ENCODE measurements at regions not wholly inside any gene's neighbourhood (a gene's known extent, or its start where the extent isn't known, plus 50 kb on each side); places are given as distances from the start of the nearest gene placed in this dataset.

DNA sequence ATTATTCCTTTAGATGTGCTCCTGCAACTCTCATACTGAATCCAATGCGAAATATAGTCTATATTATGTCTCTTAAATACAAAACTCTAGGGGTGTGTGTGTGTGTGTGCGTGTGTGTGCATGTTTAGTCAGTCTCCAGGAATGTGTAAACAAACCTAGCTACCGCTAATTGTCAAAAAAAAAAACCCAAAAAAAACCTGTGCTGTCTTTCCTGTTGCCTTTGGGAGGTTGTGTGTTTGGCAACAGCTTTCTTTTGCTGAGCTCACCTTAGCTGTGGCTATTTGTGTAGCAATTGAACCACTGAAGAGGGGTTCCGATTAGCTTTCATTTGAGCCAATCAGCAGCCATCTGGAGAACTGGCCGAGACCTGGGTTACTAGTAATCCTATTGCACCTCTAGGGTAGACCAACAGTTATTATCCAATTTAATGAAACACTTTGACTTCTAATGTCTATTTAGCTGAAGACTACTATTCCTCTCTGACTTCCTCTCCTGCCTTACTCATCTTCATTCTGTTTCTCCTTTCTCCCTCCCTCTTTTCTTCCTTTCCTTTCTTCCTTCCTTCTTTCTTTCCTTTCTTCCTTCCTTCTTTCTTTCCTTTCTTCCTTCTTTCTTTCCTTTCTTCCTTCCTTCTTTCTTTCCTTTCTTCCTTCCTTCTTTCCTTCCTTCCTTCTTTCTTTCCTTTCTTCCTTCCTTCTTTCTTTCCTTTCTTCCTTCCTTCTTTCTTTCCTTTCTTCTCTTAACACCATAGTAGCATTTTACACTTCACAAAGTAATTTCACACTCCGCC lies 471.1 kb downstream of the GBA3 start:
- H3K27me3 ChIP-seq, result no peaks in the 10 kb centered on the region
- DNase-seq, result no peak
- 43% methylated on average over 6 of the region's 6 CpGs for WGBS (ENCODE audit: insufficient coverage, low coverage, low lambda C conversion rate, missing lambda C conversion rate)
- no peaks in the 10 kb centered on the region for H3K9me3 ChIP-seq
- H3K4me1 ChIP-seq, result no peaks in the 10 kb centered on the region
- no peak for TF ChIP-seq POLR2A (IDR thresholded peaks at IDR 0.05)
- TF ChIP-seq, protein P1, sequence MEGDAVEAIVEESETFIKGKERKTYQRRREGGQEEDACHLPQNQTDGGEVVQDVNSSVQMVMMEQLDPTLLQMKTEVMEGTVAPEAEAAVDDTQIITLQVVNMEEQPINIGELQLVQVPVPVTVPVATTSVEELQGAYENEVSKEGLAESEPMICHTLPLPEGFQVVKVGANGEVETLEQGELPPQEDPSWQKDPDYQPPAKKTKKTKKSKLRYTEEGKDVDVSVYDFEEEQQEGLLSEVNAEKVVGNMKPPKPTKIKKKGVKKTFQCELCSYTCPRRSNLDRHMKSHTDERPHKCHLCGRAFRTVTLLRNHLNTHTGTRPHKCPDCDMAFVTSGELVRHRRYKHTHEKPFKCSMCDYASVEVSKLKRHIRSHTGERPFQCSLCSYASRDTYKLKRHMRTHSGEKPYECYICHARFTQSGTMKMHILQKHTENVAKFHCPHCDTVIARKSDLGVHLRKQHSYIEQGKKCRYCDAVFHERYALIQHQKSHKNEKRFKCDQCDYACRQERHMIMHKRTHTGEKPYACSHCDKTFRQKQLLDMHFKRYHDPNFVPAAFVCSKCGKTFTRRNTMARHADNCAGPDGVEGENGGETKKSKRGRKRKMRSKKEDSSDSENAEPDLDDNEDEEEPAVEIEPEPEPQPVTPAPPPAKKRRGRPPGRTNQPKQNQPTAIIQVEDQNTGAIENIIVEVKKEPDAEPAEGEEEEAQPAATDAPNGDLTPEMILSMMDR (IDR thresholded peaks at IDR 0.05), result no peak
- no peak overlapping the region for H3K27ac ChIP-seq
- no peaks in the 10 kb centered on the region for H3K36me3 ChIP-seq
- no peak overlapping the region for H3K4me3 ChIP-seq
- intact Hi-C loops (cut with DNase I), result no loop called here
- ATAC-seq, result peak in 1 of 4 donors; percentile 88

DNA sequence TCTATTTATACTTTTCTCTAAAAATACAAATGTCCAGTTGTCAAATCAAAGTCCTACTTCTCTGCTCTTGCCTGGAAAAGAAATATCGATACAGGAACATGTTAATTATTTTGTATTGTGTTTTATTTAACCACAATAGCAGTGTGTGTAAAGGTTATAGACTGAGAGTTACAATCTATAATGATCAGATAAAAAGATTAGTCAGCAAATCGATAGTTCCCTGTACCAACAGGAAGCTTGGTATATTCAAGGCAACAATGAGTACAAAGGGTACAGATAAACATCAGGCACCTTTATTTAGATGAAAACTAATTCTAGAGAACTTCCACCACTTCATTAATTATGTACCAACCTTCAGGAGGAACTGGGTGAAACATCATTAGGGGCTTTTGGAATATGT lies 469.5 kb downstream of the GBA3 start:
- WGBS (ENCODE audit: insufficient coverage, low coverage, low lambda C conversion rate, missing lambda C conversion rate), result 56% methylated on average over 2 of the region's 2 CpGs
- H3K9me3 ChIP-seq, result no peaks in the 10 kb centered on the region
- no peak for TF ChIP-seq POLR2A (IDR thresholded peaks at IDR 0.05)
- TF ChIP-seq, protein P1 (IDR thresholded peaks at IDR 0.05), result no peak
- H3K27ac ChIP-seq, result no peak overlapping the region
- no peaks in the 10 kb centered on the region for H3K4me1 ChIP-seq
- DNase-seq (no peak), ATAC-seq (no peak)
- no peaks in the 10 kb centered on the region for H3K36me3 ChIP-seq
- no peaks in the 10 kb centered on the region for H3K27me3 ChIP-seq
- intact Hi-C loops (cut with DNase I), result no loop called here
- H3K4me3 ChIP-seq, result no peak overlapping the region

DNA sequence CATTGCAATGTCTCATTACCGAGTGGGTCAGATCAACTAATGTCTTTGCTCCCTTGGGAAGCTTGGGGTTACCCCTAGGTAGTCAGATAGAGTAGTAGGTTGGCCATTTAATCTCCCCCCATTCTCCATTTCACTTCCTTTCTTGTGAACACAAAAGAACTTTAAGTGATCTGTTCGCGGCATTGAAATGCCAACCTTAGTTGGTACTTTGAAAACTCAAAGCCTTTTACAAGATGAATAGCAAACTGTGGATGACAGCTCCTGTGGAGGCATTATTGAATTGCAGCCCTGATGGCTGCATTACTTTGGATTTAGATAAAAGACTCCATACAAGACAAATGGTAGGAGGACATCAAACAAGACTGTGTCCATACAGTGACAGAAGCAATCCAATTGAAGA lies 469.1 kb downstream of the GBA3 start:
- Histone ChIP-seq H3K27ac (no peak overlapping the region), H3K36me3 (no peaks in the 10 kb centered on the region), H3K9me3 (no peaks in the 10 kb centered on the region), H3K27me3 (no peaks in the 10 kb centered on the region), H3K4me3 (no peak overlapping the region), H3K4me1 (no peaks in the 10 kb centered on the region)
- WGBS (ENCODE audit: insufficient coverage, low coverage, low lambda C conversion rate, missing lambda C conversion rate), result 80% methylated on average over 3 of the region's 3 CpGs
- intact Hi-C loops (cut with DNase I), result no loop called here
- no peak for DNase-seq
- TF ChIP-seq, protein P1 (IDR thresholded peaks at IDR 0.05), result no peak
- TF ChIP-seq POLR2A (IDR thresholded peaks at IDR 0.05), result no peak
- ATAC-seq, result no peak

DNA sequence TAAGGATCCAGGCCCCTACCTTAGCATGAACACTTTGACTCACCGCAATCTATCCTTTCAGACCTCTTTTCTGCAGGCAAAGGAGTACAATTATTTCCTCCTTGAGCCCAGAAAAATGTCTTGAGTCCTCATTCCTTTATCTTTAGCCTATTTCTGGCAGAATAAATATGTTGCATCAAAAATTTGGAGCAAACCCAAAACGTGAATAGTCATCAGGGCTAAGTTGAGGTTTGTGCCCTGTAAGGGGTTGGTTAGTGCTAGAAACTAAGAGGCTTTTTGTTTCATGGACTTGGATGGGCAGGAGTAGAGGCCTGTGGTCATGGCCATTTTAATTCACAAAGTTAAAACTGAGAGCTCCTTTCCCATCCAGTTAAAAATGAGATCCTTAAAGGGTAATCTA lies 460.3 kb downstream of the GBA3 start:
- H3K36me3 ChIP-seq, result no peaks in the 10 kb centered on the region
- TF ChIP-seq POLR2A (IDR thresholded peaks at IDR 0.05), result no peak
- TF ChIP-seq, protein P1 (IDR thresholded peaks at IDR 0.05), result no peak

More for the DNA sequence above, 460.3 kb downstream of the GBA3 start:
- intact Hi-C loops (cut with DNase I), result no loop called here
- H3K9me3 ChIP-seq, result no peaks in the 10 kb centered on the region
- ATAC-seq (no peak), DNase-seq (no peak)
- 58% methylated on average over 2 of the region's 2 CpGs for WGBS (ENCODE audit: insufficient coverage, low coverage, low lambda C conversion rate, missing lambda C conversion rate)
- H3K27me3 ChIP-seq, result no peaks in the 10 kb centered on the region
- H3K4me3 ChIP-seq, result no peak overlapping the region
- no peak overlapping the region for H3K27ac ChIP-seq
- H3K4me1 ChIP-seq, result no peaks in the 10 kb centered on the region
